Spleen (tissue), 11 donors: ENCODE measurements at regions not wholly inside any gene's neighbourhood (a gene's known extent, or its start where the extent isn't known, plus 50 kb on each side); places are given as distances from the start of the nearest gene placed in this dataset.

Source experiments
- DNase-seq: peaks from one replicate; pipeline ENCODE4 v3.0.0-alpha.2; 2020
- H3K27ac ChIP-seq, 8 donors: fragments of 200-600 bp; sonication (generic) in 7 of 8; 1 replicate in 4 of 8; 2 replicates in 4 of 8; pipeline versions ENCODE4 v1.5.0 to v1.8.0; 2016 to 2021; ENCODE audit warnings: inconsistent platforms in 4 of 8, mild to moderate bottlenecking in 4 of 8, moderate library complexity in 1 of 8
- H3K27me3 ChIP-seq, 7 donors: fragments of 200-600 bp; sonication (generic) in 6 of 7; replicated peaks in 1 of 7; 1 replicate in 4 of 7; 2 replicates in 3 of 7; pipeline versions ENCODE4 v1.5.0 to v1.8.0; 2016 to 2021; ENCODE audit warnings: inconsistent platforms in 3 of 7, mild to moderate bottlenecking in 1 of 7
- H3K36me3 ChIP-seq, 6 donors: fragments of 200-600 bp; sonication (generic) in 5 of 6; 1 replicate in 4 of 6; 2 replicates in 2 of 6; pipeline versions ENCODE4 v1.5.0 to v1.8.0; 2016 to 2021; ENCODE audit warnings: inconsistent platforms in 2 of 6
- H3K4me1 ChIP-seq, 6 donors: fragments of 200-600 bp; sonication (generic) in 5 of 6; 1 replicate in 3 of 6; 2 replicates in 3 of 6; pipeline versions ENCODE4 v1.5.0 to v1.8.0; 2016 to 2021; ENCODE audit warnings: inconsistent platforms in 3 of 6
- H3K4me3 ChIP-seq, 8 donors: fragments of 200-600 bp; sonication (generic) in 7 of 8; 1 replicate in 4 of 8; 2 replicates in 4 of 8; pipeline versions ENCODE4 v1.5.0 to v1.8.0; 2016 to 2021; ENCODE audit warnings: inconsistent platforms in 4 of 8, mild to moderate bottlenecking in 4 of 8, moderate library complexity in 2 of 8
- H3K9me3 ChIP-seq, 8 donors: fragments of 200-600 bp; sonication (generic) in 7 of 8; 1 replicate in 4 of 8; 2 replicates in 4 of 8; pipeline versions ENCODE4 v1.5.0 to v1.8.0; 2016 to 2021; ENCODE audit warnings: inconsistent platforms in 4 of 8
- POLR2A ChIP-seq, 3 donors: fragments of 450-650 bp; IDR thresholded peaks; one replicate each; pipeline ENCODE4 v1.5.1; 2017; ENCODE audit warnings: antibody characterized with exemption in 3 of 3, mild to moderate bottlenecking in 1 of 3
- POLR2AphosphoS5 ChIP-seq, 3 donors: sonication (generic); formaldehyde crosslinking; IDR thresholded peaks; one replicate each; pipeline ENCODE4 v1.5.1; 2017; ENCODE audit warnings: antibody characterized with exemption in 3 of 3
- WGBS, 5 donors: extraction: QIAGEN DNeasy Blood & Tissue Kit in 3 of 5; methylation state at CpG; one replicate each; pipeline versions ENCODE4 v1.1.5 to v1.1.7; 2013 to 2018; 5-methylcytosine and 5-hydroxymethylcytosine counted together
- intact Hi-C: fragments of 100-400 bp; cut with DNase I; formaldehyde crosslinking; loops from one replicate; pipeline ENCODE4 v1.15.0; 2023; ENCODE audit warnings: low total_unique reads
- TF ChIP-seq, protein P1 (sequence below), 11 experiments: fragments of 200-600 bp in 7 of 11; fragments of 450-650 bp in 4 of 11; sonication (generic) in 4 of 11; IDR thresholded peaks in 8 of 11; conservative IDR thresholded peaks in 3 of 11; 1 replicate in 7 of 11; 2 replicates in 4 of 11; pipeline versions ENCODE4 v1.4.0 to v1.8.0; 2016 to 2021; ENCODE audit warnings: antibody characterized with exemption in 11 of 11, inconsistent platforms in 4 of 11, mild to moderate bottlenecking in 1 of 11
- donor health status: healthy with polysubstance abuse.
- donor health status: DM: no; HTN: no; CAD: no; lungs with moderate emphysema.
- donor health status: DM: no; HTN: no; CAD: no.
- donor health status: Bipolar disorder and iron deficiency.
- donor health status: healthy.
- donor health status: DM: no; HTN: no; CAD: no.
- donor health status: DM: yes; HTN: yes; CAD: no.

GRCh38 chr5:173837654-173838053, 50.5 kb upstream of the CPEB4 start:
- Histone ChIP-seq H3K9me3 (no peaks in the 10 kb centered on the region), H3K27ac (no peak overlapping the region), H3K4me3 (no peak overlapping the region), H3K27me3 (no peaks in the 10 kb centered on the region), H3K4me1 (peaks cover 5 to 37% (median 19%) of the 10 kb centered on the region in 6 donors), H3K36me3 (no peaks in the 10 kb centered on the region)
- TF ChIP-seq, protein P1, sequence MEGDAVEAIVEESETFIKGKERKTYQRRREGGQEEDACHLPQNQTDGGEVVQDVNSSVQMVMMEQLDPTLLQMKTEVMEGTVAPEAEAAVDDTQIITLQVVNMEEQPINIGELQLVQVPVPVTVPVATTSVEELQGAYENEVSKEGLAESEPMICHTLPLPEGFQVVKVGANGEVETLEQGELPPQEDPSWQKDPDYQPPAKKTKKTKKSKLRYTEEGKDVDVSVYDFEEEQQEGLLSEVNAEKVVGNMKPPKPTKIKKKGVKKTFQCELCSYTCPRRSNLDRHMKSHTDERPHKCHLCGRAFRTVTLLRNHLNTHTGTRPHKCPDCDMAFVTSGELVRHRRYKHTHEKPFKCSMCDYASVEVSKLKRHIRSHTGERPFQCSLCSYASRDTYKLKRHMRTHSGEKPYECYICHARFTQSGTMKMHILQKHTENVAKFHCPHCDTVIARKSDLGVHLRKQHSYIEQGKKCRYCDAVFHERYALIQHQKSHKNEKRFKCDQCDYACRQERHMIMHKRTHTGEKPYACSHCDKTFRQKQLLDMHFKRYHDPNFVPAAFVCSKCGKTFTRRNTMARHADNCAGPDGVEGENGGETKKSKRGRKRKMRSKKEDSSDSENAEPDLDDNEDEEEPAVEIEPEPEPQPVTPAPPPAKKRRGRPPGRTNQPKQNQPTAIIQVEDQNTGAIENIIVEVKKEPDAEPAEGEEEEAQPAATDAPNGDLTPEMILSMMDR (IDR thresholded peaks at IDR 0.05 in 8 of 11, conservative IDR thresholded peaks at IDR 0.05 in 3 of 11): no peak
- TF ChIP-seq POLR2A (IDR thresholded peaks at IDR 0.05) (no peak), POLR2AphosphoS5 (IDR thresholded peaks at IDR 0.05) (no peak)
- intact Hi-C loops: no loop called here
- WGBS, 5 donors: 96 to 100% (median 98%) methylated on average over 3 of the region's 3 CpGs
- DNase-seq: no peak
